Vagina (tissue), 2 donors: ENCODE measurements at regions not wholly inside any gene's neighbourhood (a gene's known extent, or its start where the extent isn't known, plus 50 kb on each side); places are given as distances from the start of the nearest gene placed in this dataset.

Source experiments
- CTCF ChIP-seq, 3 experiments: fragments of 450-650 bp in 2 of 3; fragments of 200-600 bp in 1 of 3; sonication (generic) in 1 of 3; IDR thresholded peaks; one replicate each; pipeline ENCODE4 v1.5.1; 2017 to 2019; ENCODE audit warnings: antibody characterized with exemption in 3 of 3, mild to moderate bottlenecking in 2 of 3, moderate library complexity in 2 of 3
- POLR2A ChIP-seq, 2 donors: fragments of 450-650 bp; IDR thresholded peaks; one replicate each; pipeline ENCODE4 v1.6.1; 2017; ENCODE audit warnings: antibody characterized with exemption in 2 of 2, mild to moderate bottlenecking in 2 of 2, moderate library complexity in 2 of 2
- POLR2AphosphoS5 ChIP-seq, 2 donors: sonication (generic); formaldehyde crosslinking; IDR thresholded peaks; one replicate each; pipeline ENCODE4 v1.9.0; 2017; ENCODE audit warnings: antibody characterized with exemption in 2 of 2, mild to moderate bottlenecking in 2 of 2, low read depth in 1 of 2; ENCODE audit not compliant: insufficient read depth in 1 of 2

GRCh38 chr2:226017537-226017936, 618.0 kb downstream of the NYAP2 start:
- TF ChIP-seq CTCF (IDR thresholded peaks at IDR 0.05): no peak
- no peak for TF ChIP-seq POLR2A (IDR thresholded peaks at IDR 0.05)
- no peak for TF ChIP-seq POLR2AphosphoS5 (IDR thresholded peaks at IDR 0.05; ENCODE audit: insufficient read depth in 1 of 2, low read depth in 1 of 2)
